GM12875 (cell line): ENCODE measurements at regions not wholly inside any gene's neighbourhood (a gene's known extent, or its start where the extent isn't known, plus 50 kb on each side); places are given as distances from the start of the nearest gene placed in this dataset.

ENCODE experiments used
- H3K4me3 ChIP-seq: one replicate; pipeline ENCODE4 v1.5.1; 2011; ENCODE audit warnings: low read depth, low read length, control low read depth
- CTCF ChIP-seq: IDR thresholded peaks from 2 replicates; pipeline ENCODE4 v1.5.1; 2011; ENCODE audit warnings: low read depth, mild to moderate bottlenecking, control low read depth, inconsistent platforms, low read length, moderate library complexity, borderline replicate concordance; ENCODE audit not compliant: insufficient read depth

GRCh38 chr6:25061289-25061936, 125.7 kb upstream of the RIPOR2 start:
- no peak overlapping the region for H3K4me3 ChIP-seq
- TF ChIP-seq CTCF, result no peak

DNA sequence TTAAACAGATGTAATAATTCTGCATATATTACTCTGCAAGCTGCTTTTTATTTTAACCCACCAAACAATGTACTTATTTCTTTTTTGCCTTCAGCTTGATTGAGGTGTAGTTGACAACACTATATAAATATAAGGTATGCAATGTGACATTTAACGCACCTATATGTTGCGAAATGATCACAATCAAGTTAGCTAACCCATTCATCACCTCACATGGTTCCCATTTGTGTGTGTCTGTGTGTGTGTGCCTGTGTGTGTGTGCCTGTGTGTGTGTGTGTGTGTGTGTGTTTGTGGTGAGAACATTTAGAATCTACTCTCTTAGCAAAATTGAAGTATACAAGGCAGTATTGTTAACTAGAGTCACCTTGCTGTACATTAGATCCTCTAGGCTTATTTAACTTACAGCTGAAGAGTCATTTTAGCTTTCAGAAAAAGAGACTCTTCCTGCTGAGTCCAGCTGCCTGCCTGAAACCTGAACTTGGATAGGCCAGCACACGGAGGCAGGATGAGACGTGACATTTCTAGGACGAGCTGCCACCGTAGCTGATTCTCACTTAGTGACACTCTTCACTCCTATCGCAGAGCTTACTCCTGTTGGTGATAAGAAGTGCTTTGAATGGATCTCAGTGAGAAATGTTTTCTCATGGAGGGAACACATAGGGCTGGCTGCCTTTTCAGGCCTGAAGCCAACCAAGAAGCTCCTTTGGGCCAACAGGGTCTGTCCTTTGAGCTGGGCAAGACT, 126.5 kb upstream of the RIPOR2 start:
- no peak overlapping the region for H3K4me3 ChIP-seq
- no peak for TF ChIP-seq CTCF

- H3K4me3 ChIP-seq, result no peak overlapping the region
- TF ChIP-seq CTCF, result no peak
Measured at GRCh38 chr6:25064006-25064405, 128.2 kb upstream of the RIPOR2 start.

- TF ChIP-seq CTCF, result no peak
- H3K4me3 ChIP-seq, result no peak overlapping the region
Measured at GRCh38 chr6:25065666-25066065, 129.9 kb upstream of the RIPOR2 start.

- H3K4me3 ChIP-seq, result no peak overlapping the region
- no peak for TF ChIP-seq CTCF
Measured at GRCh38 chr6:25066593-25066992, 130.8 kb upstream of the RIPOR2 start.

GRCh38 chr6:25068866-25069265, 133.1 kb upstream of the RIPOR2 start:
- no peak for TF ChIP-seq CTCF
- H3K4me3 ChIP-seq, result no peak overlapping the region
